Breast epithelium (tissue), 4 donors: ENCODE measurements at regions not wholly inside any gene's neighbourhood (a gene's known extent, or its start where the extent isn't known, plus 50 kb on each side); places are given as distances from the start of the nearest gene placed in this dataset.

Experiments
- DNase-seq, 2 donors: peaks; one replicate each; pipeline ENCODE4 v3.0.0-alpha.2; 2019; ENCODE audit warnings: low spot score in 2 of 2
- H3K27ac ChIP-seq, 2 donors: fragments of 200-600 bp; sonication (generic) in 1 of 2; one replicate each; pipeline ENCODE4 v1.5.1; 2016 to 2019; ENCODE audit warnings: mild to moderate bottlenecking in 1 of 2
- H3K27me3 ChIP-seq, 2 donors: fragments of 200-600 bp; sonication (generic) in 1 of 2; one replicate each; pipeline versions ENCODE4 v1.5.1 to v1.6.0; 2017 to 2019; ENCODE audit warnings: control low read depth in 1 of 2, mild to moderate bottlenecking in 1 of 2
- H3K36me3 ChIP-seq: fragments of 200-600 bp; one replicate; pipeline ENCODE4 v1.5.1; 2019
- H3K4me1 ChIP-seq, 2 donors: fragments of 200-600 bp; sonication (generic); one replicate each; pipeline ENCODE4 v1.5.1; 2016 to 2019; ENCODE audit warnings: control low read depth in 1 of 2
- H3K4me3 ChIP-seq, 3 donors: fragments of 200-600 bp; sonication (generic); 1 replicate in 2 of 3; 2 replicates in 1 of 3; pipeline ENCODE4 v1.5.1; 2016 to 2019; ENCODE audit warnings: mild to moderate bottlenecking in 3 of 3, moderate library complexity in 2 of 3
- H3K9me3 ChIP-seq, 2 donors: fragments of 200-600 bp; sonication (generic) in 1 of 2; one replicate each; pipeline ENCODE4 v1.5.1; 2016 to 2019; ENCODE audit warnings: control low read depth in 1 of 2
- POLR2A ChIP-seq: fragments of 450-650 bp; IDR thresholded peaks from one replicate; pipeline ENCODE4 v1.6.1; 2016; ENCODE audit warnings: antibody characterized with exemption, mild to moderate bottlenecking, moderate library complexity
- POLR2AphosphoS5 ChIP-seq, 3 donors: sonication (generic); formaldehyde crosslinking; IDR thresholded peaks; one replicate each; pipeline ENCODE4 v1.6.1; 2017; ENCODE audit warnings: antibody characterized with exemption in 3 of 3
- intact Hi-C: fragments of 100-400 bp; cut with DNase I; formaldehyde crosslinking; loops from one replicate; pipeline ENCODE4 v1.15.1; 2023; ENCODE audit warnings: low total_unique reads
- TF ChIP-seq, protein P1 (sequence below), 3 donors: fragments of 450-650 bp; IDR thresholded peaks; one replicate each; pipeline ENCODE4 v1.5.1; 2016 to 2017; ENCODE audit warnings: antibody characterized with exemption in 3 of 3, mild to moderate bottlenecking in 3 of 3, moderate library complexity in 3 of 3

DNA sequence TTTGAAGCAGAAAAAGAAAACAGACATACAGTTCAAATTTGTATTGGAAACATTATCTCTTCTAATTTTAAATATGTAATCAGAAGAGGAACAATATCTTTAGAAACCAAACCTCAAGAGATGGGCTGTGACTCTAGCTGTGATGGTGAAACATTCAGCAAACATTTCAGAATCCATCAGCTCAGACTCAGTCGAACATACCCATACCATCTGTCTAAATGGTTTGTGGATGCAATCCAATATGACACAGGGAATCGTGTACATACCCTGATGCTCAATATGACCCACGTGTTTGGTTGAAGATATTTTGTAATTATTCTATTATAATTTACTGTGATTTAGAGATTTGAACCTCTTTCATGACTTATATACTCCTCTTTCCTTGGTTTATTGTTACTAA, 665.2 kb upstream of the CDH8 start:
- intact Hi-C loops: no loop called here

DNA sequence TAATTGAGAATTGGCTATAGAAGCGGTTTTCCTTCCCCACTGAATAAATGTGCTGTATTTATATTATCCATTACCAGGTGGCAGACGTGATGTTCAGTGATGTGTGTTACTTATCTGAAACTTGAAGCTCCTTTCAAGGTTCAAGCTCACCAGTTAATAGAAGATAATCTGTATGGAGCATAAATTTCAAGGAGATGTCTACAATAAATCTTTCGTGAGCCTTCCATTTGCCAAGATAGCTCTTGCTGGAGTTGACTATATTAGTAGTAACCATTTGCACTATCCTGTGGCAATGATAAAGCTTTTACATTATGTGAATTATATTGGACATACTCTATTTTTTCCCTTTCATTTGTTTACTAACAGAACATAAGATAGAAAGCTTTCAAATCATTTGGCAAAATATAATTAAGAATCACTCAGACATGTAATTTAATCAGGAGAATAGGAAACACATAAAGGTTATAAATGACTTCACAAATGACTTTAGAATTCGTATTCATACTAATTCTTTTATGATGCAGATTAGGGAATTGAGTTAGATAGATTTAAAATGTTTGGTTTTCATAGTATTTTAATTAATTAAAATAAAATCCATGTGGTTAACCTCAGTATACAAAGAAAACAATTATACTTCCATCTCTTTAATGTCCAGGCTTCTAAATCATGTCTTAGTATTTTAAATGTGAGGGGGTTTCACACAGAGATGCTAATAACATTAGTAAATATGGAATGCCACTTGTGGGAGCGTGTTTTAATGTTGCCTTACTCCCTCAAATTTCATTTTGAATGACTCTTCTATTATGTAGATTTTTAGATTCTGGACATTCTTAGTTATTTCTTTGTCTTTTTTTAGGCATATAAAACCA, 664.4 kb upstream of the CDH8 start:
- H3K27ac ChIP-seq: no peak overlapping the region
- no peaks in the 10 kb centered on the region for H3K36me3 ChIP-seq
- no peaks in the 10 kb centered on the region for H3K9me3 ChIP-seq
- H3K4me3 ChIP-seq: no peak overlapping the region
- no peak for TF ChIP-seq POLR2A
- TF ChIP-seq, protein P1, sequence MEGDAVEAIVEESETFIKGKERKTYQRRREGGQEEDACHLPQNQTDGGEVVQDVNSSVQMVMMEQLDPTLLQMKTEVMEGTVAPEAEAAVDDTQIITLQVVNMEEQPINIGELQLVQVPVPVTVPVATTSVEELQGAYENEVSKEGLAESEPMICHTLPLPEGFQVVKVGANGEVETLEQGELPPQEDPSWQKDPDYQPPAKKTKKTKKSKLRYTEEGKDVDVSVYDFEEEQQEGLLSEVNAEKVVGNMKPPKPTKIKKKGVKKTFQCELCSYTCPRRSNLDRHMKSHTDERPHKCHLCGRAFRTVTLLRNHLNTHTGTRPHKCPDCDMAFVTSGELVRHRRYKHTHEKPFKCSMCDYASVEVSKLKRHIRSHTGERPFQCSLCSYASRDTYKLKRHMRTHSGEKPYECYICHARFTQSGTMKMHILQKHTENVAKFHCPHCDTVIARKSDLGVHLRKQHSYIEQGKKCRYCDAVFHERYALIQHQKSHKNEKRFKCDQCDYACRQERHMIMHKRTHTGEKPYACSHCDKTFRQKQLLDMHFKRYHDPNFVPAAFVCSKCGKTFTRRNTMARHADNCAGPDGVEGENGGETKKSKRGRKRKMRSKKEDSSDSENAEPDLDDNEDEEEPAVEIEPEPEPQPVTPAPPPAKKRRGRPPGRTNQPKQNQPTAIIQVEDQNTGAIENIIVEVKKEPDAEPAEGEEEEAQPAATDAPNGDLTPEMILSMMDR (IDR thresholded peaks at IDR 0.05): no peak
- no peak for TF ChIP-seq POLR2AphosphoS5 (IDR thresholded peaks at IDR 0.05)
- no peaks in the 10 kb centered on the region for H3K4me1 ChIP-seq
- no peak for DNase-seq
- H3K27me3 ChIP-seq: no peaks in the 10 kb centered on the region
- intact Hi-C loops: no loop called here

More for the DNA sequence above, 665.2 kb upstream of the CDH8 start:
- H3K27me3 ChIP-seq: no peaks in the 10 kb centered on the region
- H3K4me3 ChIP-seq: no peak overlapping the region
- no peaks in the 10 kb centered on the region for H3K9me3 ChIP-seq
- DNase-seq: no peak
- no peaks in the 10 kb centered on the region for H3K36me3 ChIP-seq
- no peaks in the 10 kb centered on the region for H3K4me1 ChIP-seq
- no peak overlapping the region for H3K27ac ChIP-seq
- TF ChIP-seq POLR2A: no peak
- TF ChIP-seq, protein P1 (IDR thresholded peaks at IDR 0.05): no peak

DNA sequence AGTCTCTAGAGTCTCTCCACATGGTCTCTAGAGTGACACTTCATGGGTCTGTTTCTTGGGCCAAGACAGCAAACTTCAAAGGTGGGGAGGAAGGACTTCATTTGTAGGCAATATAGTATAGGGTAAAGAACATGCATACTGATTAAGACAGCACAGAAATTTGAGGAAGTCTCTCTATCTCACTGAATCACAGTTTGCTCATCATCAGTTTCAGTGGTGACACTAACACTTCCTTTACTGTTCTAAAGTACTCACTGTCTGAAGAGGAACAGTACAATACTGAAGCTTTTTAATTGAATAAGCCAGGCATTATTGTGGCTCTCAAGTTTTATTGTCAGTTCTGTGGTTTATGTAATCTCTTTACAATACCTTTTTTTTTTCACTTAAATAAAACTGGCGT, 656.4 kb upstream of the CDH8 start:
- H3K4me3 ChIP-seq: no peak overlapping the region
- no peaks in the 10 kb centered on the region for H3K36me3 ChIP-seq
- no peak for TF ChIP-seq POLR2A
- TF ChIP-seq POLR2AphosphoS5 (IDR thresholded peaks at IDR 0.05): no peak
- TF ChIP-seq, protein P1 (IDR thresholded peaks at IDR 0.05): no peak
- intact Hi-C loops: loop anchor here (1.0 kb wide), 1 partner anchor 36 kb away; no protein-coding TSS in a partner anchor
- H3K27me3 ChIP-seq: no peaks in the 10 kb centered on the region
- no peak for DNase-seq
- H3K4me1 ChIP-seq: no peaks in the 10 kb centered on the region
- H3K27ac ChIP-seq: no peak overlapping the region
- peaks cover 7 to 16% of the 10 kb centered on the region in 2 donors for H3K9me3 ChIP-seq

DNA sequence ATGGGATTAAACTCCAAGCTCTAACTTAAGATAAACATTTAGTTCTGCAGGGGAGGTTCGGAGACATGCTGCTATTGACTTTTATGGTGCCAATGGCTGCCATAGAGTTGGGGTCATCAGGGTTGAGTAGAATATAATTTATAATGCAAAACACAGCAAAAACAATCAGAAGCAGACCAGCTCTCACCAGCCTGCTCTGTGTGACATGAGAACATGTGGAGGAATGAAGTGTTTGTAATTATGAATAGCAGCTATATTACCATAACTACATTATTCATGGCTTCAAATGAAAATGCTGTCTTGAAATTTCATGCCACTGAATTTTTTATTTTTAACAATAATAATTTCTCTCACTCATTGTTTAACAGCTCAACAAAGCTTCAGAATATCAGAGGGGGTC, 645.6 kb upstream of the CDH8 start:
- H3K4me3 ChIP-seq: no peak overlapping the region
- intact Hi-C loops: no loop called here
- H3K9me3 ChIP-seq: peaks cover 5 to 24% of the 10 kb centered on the region in 2 donors
- H3K4me1 ChIP-seq: no peaks in the 10 kb centered on the region
- no peak for DNase-seq
- H3K27me3 ChIP-seq: no peaks in the 10 kb centered on the region
- H3K27ac ChIP-seq: no peak overlapping the region
- no peak for TF ChIP-seq POLR2AphosphoS5 (IDR thresholded peaks at IDR 0.05)
- TF ChIP-seq, protein P1 (IDR thresholded peaks at IDR 0.05): no peak
- TF ChIP-seq POLR2A: no peak
- no peaks in the 10 kb centered on the region for H3K36me3 ChIP-seq

DNA sequence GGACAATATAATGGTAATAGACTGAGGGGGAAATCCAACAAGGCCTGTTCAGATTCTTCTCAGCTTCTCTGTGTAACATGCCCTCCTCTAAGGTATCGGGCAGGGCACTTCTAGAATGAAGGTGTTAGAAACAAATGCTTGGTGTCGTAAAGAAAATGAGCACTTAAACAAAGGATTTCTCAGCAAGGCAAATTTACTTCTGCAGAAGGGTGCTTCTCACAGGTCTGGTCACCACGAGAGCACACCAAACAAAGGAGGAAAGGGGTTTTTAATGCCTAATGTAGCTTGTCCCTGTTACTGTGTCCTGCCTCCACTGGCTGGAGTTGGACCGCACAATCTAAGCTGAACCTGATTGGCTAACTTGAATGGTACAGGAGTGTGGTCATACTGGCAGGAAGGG, 642.6 kb upstream of the CDH8 start:
- DNase-seq: no peak
- no peak for TF ChIP-seq POLR2A
- TF ChIP-seq, protein P1 (IDR thresholded peaks at IDR 0.05): no peak
- TF ChIP-seq POLR2AphosphoS5 (IDR thresholded peaks at IDR 0.05): no peak
- intact Hi-C loops: no loop called here
- Histone ChIP-seq H3K36me3 (no peaks in the 10 kb centered on the region), H3K4me3 (no peak overlapping the region), H3K9me3 (peaks cover 5 to 33% of the 10 kb centered on the region in 2 donors), H3K4me1 (no peaks in the 10 kb centered on the region), H3K27me3 (no peaks in the 10 kb centered on the region), H3K27ac (no peak overlapping the region)
